ENCODE measurements at regions not wholly inside any gene's neighbourhood (a gene's known extent, or its start where the extent isn't known, plus 50 kb on each side); places are given as distances from the start of the nearest gene placed in this dataset.

DNA sequence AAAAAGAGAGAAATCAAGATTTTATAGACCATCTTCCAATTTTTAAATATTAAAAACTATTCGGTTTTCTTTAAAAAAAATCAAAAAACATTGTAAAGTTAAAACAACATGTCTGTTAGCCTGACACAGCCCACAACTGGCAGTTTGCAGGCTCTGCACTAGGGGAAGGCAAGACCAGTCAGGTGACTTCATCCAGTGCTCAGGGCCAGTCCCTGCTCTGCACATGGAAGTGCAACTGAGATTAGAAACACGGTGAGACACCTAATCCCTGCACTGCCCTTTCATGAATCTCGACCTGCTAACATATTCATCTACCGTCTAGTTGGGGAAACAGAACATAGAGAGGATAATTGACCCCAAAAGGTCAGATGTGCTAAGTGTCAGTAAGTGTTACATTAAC is 135.2 kb downstream of the BARD1 start:
- no peak for DNase-seq (ENCODE audit: low read depth)

GRCh38 chr2:214671319-214671885 is 138.1 kb downstream of the BARD1 start:
- no peak for DNase-seq (ENCODE audit: low read depth)

DNA sequence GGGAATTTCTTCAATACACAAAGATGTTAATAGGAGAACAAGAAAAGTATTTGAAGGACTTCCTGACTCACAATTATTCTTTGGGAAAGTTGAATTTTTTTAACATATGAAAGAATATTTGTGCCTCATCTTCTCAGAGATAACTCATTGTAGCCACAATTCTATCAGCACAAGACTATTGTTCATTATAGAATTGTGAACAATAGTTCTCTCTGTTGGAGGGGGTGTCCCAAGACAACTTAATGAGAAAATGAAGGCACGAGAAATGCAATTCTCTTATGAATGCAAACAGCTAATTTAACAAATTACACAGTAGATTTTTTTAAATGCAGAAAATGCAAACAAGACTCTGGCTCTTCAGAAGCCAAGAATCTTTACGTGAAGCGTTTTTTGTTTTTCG is 157.0 kb downstream of the BARD1 start:
- DNase-seq (ENCODE audit: low read depth) = no peak

- no peak for DNase-seq (ENCODE audit: low read depth)
Observed at GRCh38 chr2:214651451-214651850, 158.0 kb downstream of the BARD1 start.

- peak; percentile 5 for DNase-seq (ENCODE audit: low read depth)
Observed at GRCh38 chr2:214649440-214650205, 159.9 kb downstream of the BARD1 start.

- no peak for DNase-seq (ENCODE audit: low read depth)
Observed at GRCh38 chr2:214648520-214648919, 161.0 kb downstream of the BARD1 start.

- no peak for DNase-seq (ENCODE audit: low read depth)
Observed at GRCh38 chr2:214631406-214631805, 178.1 kb downstream of the BARD1 start.

GRCh38 chr2:214630402-214631045 is 179.0 kb downstream of the BARD1 start:
- no peak for DNase-seq (ENCODE audit: low read depth)

DNA sequence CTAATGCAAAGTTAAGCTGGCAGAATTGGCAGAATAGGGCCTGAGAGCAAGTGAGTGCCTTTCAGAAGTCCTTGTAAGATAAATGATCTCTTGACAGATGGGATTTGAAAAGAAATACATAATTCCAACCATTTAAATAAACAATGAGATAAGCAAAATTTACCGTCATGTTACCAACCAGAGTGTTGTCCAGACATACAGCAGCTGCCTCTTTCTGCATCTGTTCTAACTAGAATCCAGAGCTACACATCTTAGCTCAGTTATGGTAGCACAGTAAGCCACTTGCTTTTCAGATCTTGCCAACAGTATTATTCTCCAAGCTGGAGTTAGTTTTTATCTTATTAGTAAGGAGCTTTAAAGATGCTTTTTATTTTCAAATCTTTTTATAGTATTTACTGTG is 179.6 kb downstream of the BARD1 start:
- no peak for DNase-seq (ENCODE audit: low read depth)
